HCT116 (cell line): ENCODE measurements at regions not wholly inside any gene's neighbourhood (a gene's known extent, or its start where the extent isn't known, plus 50 kb on each side); places are given as distances from the start of the nearest gene placed in this dataset.

ENCODE experiments used
- ATAC-seq: fragments of 200-7000 bp; cut with Tn5 transposase; 2 replicates; pipeline ENCODE4 v1.9.1; 2020; ENCODE audit warnings: mild to moderate bottlenecking, moderate library complexity
- BruUV-seq: library from RNA; stranded (reverse); fragments of 400-500 nt; replicated peaks from 2 replicates; lab custom pipeline; 2021; lab: Mats Ljungman, UMichigan
- CTCF ChIA-PET: fragments of 300-600 bp; sonication (Branson Sonifier 250); formaldehyde crosslinking; loops from one replicate; lab custom pipeline; 2021; ENCODE audit warnings: antibody characterized with exemption; lab: Charles Lee
- POLR2A ChIA-PET: fragments of 300-600, 350-600 bp; sonication (Branson Sonifier 250); formaldehyde crosslinking; loops from one replicate; lab custom pipeline; 2021; ENCODE audit warnings: antibody characterized with exemption; lab: Charles Lee
- RAD21 ChIA-PET, 2 experiments: fragments of 300-600 bp; sonication (Branson Sonifier 250); formaldehyde crosslinking; loops; one replicate each; lab custom pipeline; 2023; ENCODE audit warnings: low total read pairs in 2 of 2; ENCODE audit not compliant: uncharacterized antibody in 2 of 2, unreplicated experiment in 2 of 2, low non-redundant PET in 1 of 2; lab: Charles Lee
- DNase-seq: peaks from one replicate; pipeline ENCODE4 v3.0.0-alpha.2; 2010; ENCODE audit warnings: low read depth, low spot score
- H2AFZ ChIP-seq: fragments of 200-600 bp; shearing (Covaris generic), sonication (generic); 2 replicates; pipeline ENCODE4 v1.6.1; 2017; ENCODE audit warnings: low read depth, mixed run types, mixed read lengths, antibody characterized with exemption, low read length; ENCODE audit not compliant: poor library complexity, severe bottlenecking
- H3K27ac ChIP-seq: 2 replicates; pipeline ENCODE4 v1.5.1; 2012; ENCODE audit warnings: low read depth, low read length
- H3K27me3 ChIP-seq: fragments of 200-600 bp; sonication (generic); 2 replicates; pipeline ENCODE4 v1.6.1; 2016; ENCODE audit warnings: mixed run types, low read length, mixed read lengths; ENCODE audit not compliant: insufficient read depth
- H3K36me3 ChIP-seq, 2 experiments: fragments of 200-500 bp in 1 of 2; fragments of 200-600 bp in 1 of 2; sonication (Bioruptor generic) in 1 of 2; sonication (generic) in 1 of 2; 2 replicates each; pipeline versions ENCODE4 v1.5.1 to v1.6.1; 2014 to 2016; ENCODE audit warnings: low read length in 2 of 2, inconsistent platforms in 1 of 2, mixed read lengths in 1 of 2, mixed run types in 1 of 2; ENCODE audit not compliant: insufficient read depth in 2 of 2, control insufficient read depth in 1 of 2
- H3K4me1 ChIP-seq, 2 experiments: fragments of 200-600 bp in 1 of 2; sonication (generic) in 1 of 2; 2 replicates each; pipeline versions ENCODE4 v1.5.1 to v1.6.1; 2012 to 2017; ENCODE audit warnings: low read length in 2 of 2, inconsistent platforms in 1 of 2, mild to moderate bottlenecking in 1 of 2, mixed read lengths in 1 of 2, mixed run types in 1 of 2, moderate library complexity in 1 of 2; ENCODE audit not compliant: insufficient read depth in 2 of 2, control insufficient read depth in 1 of 2
- H3K4me2 ChIP-seq: fragments of 200-600 bp; sonication (generic); 2 replicates; pipeline ENCODE4 v1.6.1; 2017; ENCODE audit warnings: mixed run types, low read length, mixed read lengths
- H3K4me3 ChIP-seq, 2 experiments: fragments of 200-600 bp in 1 of 2; sonication (generic) in 1 of 2; replicated peaks in 1 of 2; 2 replicates each; pipeline ENCODE4 v1.5.1; 2011 to 2016; ENCODE audit warnings: low read length in 2 of 2, control low read depth in 1 of 2, low read depth in 1 of 2, mild to moderate bottlenecking in 1 of 2, mixed read lengths in 1 of 2, mixed run types in 1 of 2
- H3K79me2 ChIP-seq: fragments of 200-600 bp; sonication (generic); 2 replicates; pipeline ENCODE4 v1.6.1; 2017; ENCODE audit warnings: mild to moderate bottlenecking, mixed run types, low read length, moderate library complexity, mixed read lengths; ENCODE audit not compliant: insufficient read depth
- H3K9ac ChIP-seq: fragments of 200-600 bp; sonication (generic); 2 replicates; pipeline ENCODE4 v1.6.1; 2016; ENCODE audit warnings: low read length, mixed read lengths
- H3K9me2 ChIP-seq: fragments of 200-600 bp; sonication (generic), shearing (Covaris generic); 2 replicates; pipeline ENCODE4 v1.6.1; 2017; ENCODE audit warnings: mixed run types, mild to moderate bottlenecking, moderate library complexity; ENCODE audit not compliant: insufficient read depth
- H3K9me3 ChIP-seq, 2 experiments: fragments of 200-500 bp in 1 of 2; fragments of 200-600 bp in 1 of 2; sonication (Bioruptor generic) in 1 of 2; sonication (generic) in 1 of 2; 2 replicates each; pipeline ENCODE4 v1.6.1; 2014 to 2017; ENCODE audit warnings: low read length in 2 of 2, mixed read lengths in 2 of 2, inconsistent platforms in 1 of 2, low read depth in 1 of 2, mild to moderate bottlenecking in 1 of 2, mixed run types in 1 of 2, moderate library complexity in 1 of 2; ENCODE audit not compliant: control insufficient read depth in 1 of 2, insufficient read depth in 1 of 2
- H4K20me1 ChIP-seq: fragments of 200-600 bp; sonication (generic), shearing (Covaris generic); 2 replicates; pipeline ENCODE4 v1.6.1; 2017; ENCODE audit warnings: mixed run types, mild to moderate bottlenecking, moderate library complexity; ENCODE audit not compliant: insufficient read depth
- RAD21 ChIP-seq: IDR thresholded peaks from 2 replicates; pipeline ENCODE4 v1.6.1; 2012; ENCODE audit warnings: low read depth, mild to moderate bottlenecking
- ZBTB33 ChIP-seq: IDR thresholded peaks from 2 replicates; pipeline ENCODE4 v1.6.1; 2011; ENCODE audit warnings: mild to moderate bottlenecking, low read length, moderate library complexity; ENCODE audit not compliant: insufficient replicate concordance; ENCODE audit errors: extremely low read depth
- ZFX ChIP-seq: fragments of 450-650 bp; IDR thresholded peaks from 2 replicates; pipeline ENCODE4 v1.6.1; 2017
- intact Hi-C: fragments of 100-400 bp; cut with micrococcal nuclease; formaldehyde crosslinking; loops from 2 replicates; pipeline ENCODE4 v1.10.0; 2022
- TF ChIP-seq, protein P1 (sequence below), 3 experiments: fragments of 200-600 bp in 1 of 3; sonication (generic) in 1 of 3; IDR thresholded peaks in 2 of 3; conservative IDR thresholded peaks in 1 of 3; 2 replicates each; pipeline ENCODE4 v1.5.1; 2012 to 2017; ENCODE audit warnings: low read depth in 2 of 3, low read length in 2 of 3, antibody characterized with exemption in 1 of 3, borderline replicate concordance in 1 of 3, control low read depth in 1 of 3, mild to moderate bottlenecking in 1 of 3, mixed read lengths in 1 of 3, mixed run types in 1 of 3, moderate library complexity in 1 of 3; ENCODE audit not compliant: insufficient read depth in 1 of 3

DNA sequence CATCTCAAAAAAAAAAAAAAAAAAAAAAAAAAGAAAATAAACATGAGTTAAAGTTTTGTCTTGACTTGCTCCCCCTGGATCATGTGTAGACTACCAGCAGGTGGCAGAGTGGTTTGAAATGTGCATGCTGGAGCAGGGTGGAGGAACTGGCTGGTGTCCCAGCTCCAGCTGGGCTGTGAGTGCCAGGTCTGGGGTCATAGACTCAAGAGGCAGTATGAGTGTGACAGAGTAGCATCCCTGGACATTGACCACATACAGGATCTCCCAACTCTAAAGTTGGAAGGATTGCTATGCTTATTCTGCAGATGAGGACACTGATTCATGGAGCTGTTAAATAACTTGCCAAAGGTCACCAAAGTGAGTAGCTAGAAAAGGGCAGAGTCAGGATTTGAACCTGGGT lies 198.0 kb upstream of the MPHOSPH6 start:
- H3K27ac ChIP-seq, result no peak overlapping the region
- H3K9ac ChIP-seq, result no peak overlapping the region
- DNase-seq (peak; percentile 38), ATAC-seq (peak; percentile 94)
- POLR2A ChIA-PET, result no interaction called here
- no peak overlapping the region for H3K4me2 ChIP-seq
- no TSS peak for BruUV-seq
- H3K36me3 ChIP-seq, result no peaks in the 10 kb centered on the region
- RAD21 ChIA-PET, result interaction anchor here in 1 of 2 experiments (0.7 kb wide), 2 partner anchors 77 to 89 kb away, joined by 4 to 7 read pairs; no protein-coding TSS in a partner anchor
- H3K27me3 ChIP-seq, result peaks cover 5% of the 10 kb centered on the region; the same call in 1 of the 2 replicates
- TF ChIP-seq ZFX (no peak), ZBTB33 (no peak), RAD21 (peak; percentile 54)
- TF ChIP-seq, protein P1, sequence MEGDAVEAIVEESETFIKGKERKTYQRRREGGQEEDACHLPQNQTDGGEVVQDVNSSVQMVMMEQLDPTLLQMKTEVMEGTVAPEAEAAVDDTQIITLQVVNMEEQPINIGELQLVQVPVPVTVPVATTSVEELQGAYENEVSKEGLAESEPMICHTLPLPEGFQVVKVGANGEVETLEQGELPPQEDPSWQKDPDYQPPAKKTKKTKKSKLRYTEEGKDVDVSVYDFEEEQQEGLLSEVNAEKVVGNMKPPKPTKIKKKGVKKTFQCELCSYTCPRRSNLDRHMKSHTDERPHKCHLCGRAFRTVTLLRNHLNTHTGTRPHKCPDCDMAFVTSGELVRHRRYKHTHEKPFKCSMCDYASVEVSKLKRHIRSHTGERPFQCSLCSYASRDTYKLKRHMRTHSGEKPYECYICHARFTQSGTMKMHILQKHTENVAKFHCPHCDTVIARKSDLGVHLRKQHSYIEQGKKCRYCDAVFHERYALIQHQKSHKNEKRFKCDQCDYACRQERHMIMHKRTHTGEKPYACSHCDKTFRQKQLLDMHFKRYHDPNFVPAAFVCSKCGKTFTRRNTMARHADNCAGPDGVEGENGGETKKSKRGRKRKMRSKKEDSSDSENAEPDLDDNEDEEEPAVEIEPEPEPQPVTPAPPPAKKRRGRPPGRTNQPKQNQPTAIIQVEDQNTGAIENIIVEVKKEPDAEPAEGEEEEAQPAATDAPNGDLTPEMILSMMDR (IDR thresholded peaks at IDR 0.05 in 2 of 3, conservative IDR thresholded peaks at IDR 0.05 in 1 of 3; ENCODE audit: borderline replicate concordance in 1 of 3, insufficient read depth in 1 of 3, low read depth in 2 of 3, low read length in 2 of 3), result peak; percentile 51 to 58 (median 56); a peak in 5 of 6 replicates
- no peaks in the 10 kb centered on the region for H3K9me2 ChIP-seq
- CTCF ChIA-PET, result interaction anchor here (0.6 to 1.4 kb wide), 4 partner anchors 18 to 1079 kb away, joined by 3 to 9 read pairs (median 4); no protein-coding TSS in a partner anchor
- intact Hi-C loops, result loop anchor here (1.0 to 2.0 kb wide), 2 partner anchors 212 to 847 kb away; no protein-coding TSS in a partner anchor
- no peak overlapping the region for H3K4me3 ChIP-seq
- no peaks in the 10 kb centered on the region for H3K9me3 ChIP-seq
- no peaks in the 10 kb centered on the region for H3K4me1 ChIP-seq
- H3K79me2 ChIP-seq, result no peaks in the 10 kb centered on the region
- no peaks in the 10 kb centered on the region for H4K20me1 ChIP-seq
- H2AFZ ChIP-seq, result no peak overlapping the region
